ENCODE measurements at regions not wholly inside any gene's neighbourhood (a gene's known extent, or its start where the extent isn't known, plus 50 kb on each side); places are given as distances from the start of the nearest gene placed in this dataset.
"Not testable (repeated sequence)": the region's sequence is repeated elsewhere in the genome, so short reads cannot be mapped to it uniquely, and the experiment has no call there.

- no peak for DNase-seq
Observed at GRCh38 chr12:20097626-20098025, 270.7 kb upstream of the PDE3A start.

- no peak for DNase-seq
Observed at GRCh38 chr12:20099395-20100183, 268.7 kb upstream of the PDE3A start.

DNA sequence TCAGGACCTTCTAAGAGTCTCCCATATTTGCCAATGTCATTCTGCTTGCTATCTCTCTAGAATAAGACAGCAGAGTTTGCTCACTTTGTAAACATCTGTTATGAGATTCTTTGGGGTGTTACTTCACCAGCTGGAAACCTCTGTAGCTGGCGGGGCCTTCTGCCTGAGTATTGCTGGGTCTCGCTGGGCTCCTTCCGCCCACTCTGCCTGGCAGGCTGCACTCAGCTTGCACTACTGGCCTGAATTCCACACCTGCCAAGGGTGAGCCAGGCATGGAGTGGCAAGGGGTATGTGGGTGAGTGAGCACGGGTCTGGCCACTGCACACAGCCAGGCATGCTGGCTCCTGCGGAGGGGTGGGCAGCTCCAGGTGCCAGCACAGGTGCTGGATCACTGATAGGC is 267.3 kb upstream of the PDE3A start:
- DNase-seq, result no peak

DNA sequence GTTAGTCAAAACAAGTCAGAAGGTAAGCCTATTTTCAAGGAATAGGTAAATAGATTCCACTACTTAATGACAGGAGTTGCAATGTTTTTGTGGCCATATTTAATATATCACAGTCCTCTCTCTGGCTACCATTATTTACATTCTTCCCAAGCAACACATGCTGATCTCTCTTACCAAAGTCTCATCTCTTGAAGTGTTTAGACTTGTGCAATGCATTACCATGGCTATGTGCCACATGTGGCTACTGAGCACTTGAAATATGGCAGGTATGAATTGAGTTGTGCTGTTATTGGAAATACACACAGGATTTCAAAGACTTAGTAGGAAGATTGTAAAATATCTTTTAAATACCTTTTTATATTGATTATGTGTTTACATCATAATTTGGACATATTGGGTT is 262.4 kb upstream of the PDE3A start:
- no peak for DNase-seq

DNA sequence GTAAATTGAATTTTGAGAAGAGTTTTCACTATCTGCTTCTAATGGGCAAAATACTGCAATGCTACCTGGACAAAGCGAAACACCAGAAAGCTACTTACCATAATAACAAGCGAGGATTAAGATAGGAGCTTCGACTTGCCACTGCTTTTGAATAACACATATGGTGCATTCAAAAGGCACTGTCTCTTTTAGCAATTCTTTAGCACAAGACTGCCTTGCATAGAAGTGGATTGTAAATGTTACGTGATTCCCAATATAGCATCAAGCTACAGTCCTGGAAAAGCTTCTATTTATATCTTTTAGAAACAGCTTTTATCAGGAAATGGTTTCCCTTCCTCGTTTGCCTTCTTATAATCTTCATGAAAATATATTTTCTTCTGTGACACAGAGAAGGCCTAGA is 258.7 kb upstream of the PDE3A start:
- DNase-seq, result no peak

GRCh38 chr12:20115371-20115770 is 253.0 kb upstream of the PDE3A start:
- not testable (repeated sequence) for DNase-seq

- no peak for DNase-seq
Observed at GRCh38 chr12:20119596-20120402, 248.5 kb upstream of the PDE3A start.

GRCh38 chr12:20120403-20120725 is 248.0 kb upstream of the PDE3A start:
- no peak for DNase-seq

DNA sequence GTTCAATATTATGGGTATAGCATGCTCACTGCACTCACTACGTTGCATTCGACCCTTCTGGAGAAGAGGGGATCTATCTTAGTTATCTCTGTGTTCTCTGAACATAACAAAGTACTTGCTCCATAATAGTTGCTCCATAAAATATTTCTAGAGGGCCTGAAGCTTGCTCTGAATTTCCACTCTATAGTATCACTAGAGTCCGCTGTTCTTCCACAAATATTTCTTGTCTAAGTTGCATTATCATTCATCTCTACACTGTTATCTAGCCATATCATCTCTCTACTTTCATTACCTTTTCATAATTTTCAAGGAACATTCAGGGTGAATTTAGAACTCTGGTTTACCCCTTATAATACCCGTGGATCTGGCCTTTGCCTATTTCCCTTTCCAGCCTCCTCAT is 246.1 kb upstream of the PDE3A start:
- no peak for DNase-seq

DNA sequence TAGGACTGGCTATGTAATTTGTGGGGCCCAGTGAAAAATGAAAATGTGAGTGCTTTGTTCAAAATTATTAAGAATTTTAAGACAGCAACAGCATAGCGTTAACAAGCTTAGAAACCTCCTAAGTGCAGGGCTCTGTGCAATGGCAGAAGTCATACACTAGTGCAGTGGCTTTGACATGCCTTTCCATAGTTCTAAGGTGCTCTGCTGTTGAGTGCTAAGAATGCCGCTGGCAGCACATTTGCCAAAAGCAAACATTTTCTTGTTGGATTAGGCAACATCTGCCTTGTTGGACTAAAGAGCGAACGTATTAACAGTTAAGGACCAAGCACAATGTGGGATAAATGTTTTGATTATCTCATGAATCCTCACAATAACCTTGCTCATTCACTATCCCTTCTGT is 244.9 kb upstream of the PDE3A start:
- no peak for DNase-seq

DNA sequence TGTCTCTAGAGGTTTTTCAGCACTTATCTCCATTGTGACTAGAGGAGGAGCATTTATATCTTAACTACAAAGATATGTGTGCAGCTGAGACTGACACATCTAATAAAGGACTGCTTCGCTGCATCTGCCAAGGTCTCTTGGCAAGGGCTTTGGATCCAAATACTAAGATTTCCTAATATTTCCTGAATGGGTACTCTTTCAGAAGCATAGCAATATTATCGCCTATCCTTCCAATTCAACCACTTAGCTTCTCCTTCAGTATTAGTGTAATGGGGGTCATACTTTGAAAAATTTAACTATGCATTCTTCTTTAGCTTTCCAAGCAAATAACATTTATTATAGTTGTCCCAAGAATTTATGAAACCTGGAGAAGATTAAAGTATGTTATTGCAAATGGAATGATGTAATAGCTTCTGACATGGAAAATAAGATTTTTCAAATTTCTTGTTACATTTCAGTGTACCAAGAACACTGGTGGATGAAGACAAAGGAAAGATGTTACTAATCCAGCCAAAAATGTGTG is 243.0 kb upstream of the PDE3A start:
- no peak for DNase-seq

GRCh38 chr12:20126601-20127000 is 241.7 kb upstream of the PDE3A start:
- DNase-seq, result no peak

- no peak for DNase-seq
Observed at GRCh38 chr12:20127413-20127812, 240.9 kb upstream of the PDE3A start.

- no peak for DNase-seq
Observed at GRCh38 chr12:20128928-20129327, 239.4 kb upstream of the PDE3A start.

GRCh38 chr12:20132818-20133217 is 235.5 kb upstream of the PDE3A start:
- DNase-seq, result no peak

DNA sequence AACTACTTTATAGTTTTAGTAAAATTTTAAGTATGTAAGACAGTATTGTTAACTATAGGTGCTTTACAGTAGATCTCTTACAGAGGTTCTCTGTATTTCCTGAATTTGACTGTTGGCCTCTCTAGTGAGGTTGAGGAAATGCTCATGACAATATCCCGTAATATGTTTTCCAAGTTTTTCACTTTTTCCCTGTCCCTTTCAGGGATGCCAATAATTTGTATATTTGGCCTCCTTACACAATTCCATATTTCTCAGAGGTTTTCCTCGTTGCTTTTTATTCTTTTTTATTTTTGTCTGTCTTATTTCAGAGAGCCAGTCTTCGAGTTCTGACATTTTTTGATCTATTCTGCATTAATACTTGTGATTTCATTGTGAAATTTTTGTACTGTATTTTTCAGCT is 233.7 kb upstream of the PDE3A start:
- DNase-seq, result no peak

DNA sequence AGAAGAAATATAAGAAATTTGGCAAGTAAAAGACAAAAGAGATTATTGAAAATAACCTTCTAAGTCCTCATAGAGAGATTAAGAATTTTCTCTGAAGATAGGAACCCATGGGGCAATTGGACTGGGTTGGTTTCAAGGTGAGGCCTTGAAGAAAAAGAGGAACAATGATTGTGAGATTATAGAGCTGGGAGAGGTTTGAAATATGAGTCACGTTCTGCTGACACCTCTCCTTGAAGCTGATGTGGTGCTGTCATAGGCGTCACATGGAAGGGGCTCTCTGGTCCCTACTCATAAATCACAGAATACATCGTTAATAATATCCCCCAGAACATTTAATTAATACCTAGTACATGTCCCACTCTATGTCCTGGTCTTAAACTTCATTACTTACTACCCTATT is 227.6 kb upstream of the PDE3A start:
- no peak for DNase-seq

DNA sequence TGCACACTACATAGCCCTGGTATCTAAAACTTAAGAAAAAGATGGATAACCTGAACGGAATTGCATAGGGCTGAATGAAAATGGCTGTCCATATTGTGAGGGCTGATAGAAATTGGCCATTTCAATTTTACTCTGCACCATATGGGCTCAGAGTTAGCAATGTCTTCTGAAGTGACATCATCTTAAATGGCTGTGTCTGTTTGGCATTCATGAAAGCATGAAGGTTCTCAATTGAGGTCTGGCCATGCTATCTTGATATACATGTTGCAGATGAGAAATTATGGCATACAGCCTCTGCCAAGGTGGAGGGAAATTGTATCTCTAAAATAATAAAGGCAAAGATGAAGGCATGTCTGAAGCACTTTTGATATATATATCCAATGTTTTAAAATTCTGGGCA is 226.0 kb upstream of the PDE3A start:
- DNase-seq, result no peak

- DNase-seq, result no peak
Observed at GRCh38 chr12:20142956-20143355, 225.4 kb upstream of the PDE3A start.

GRCh38 chr12:20144341-20144740 is 224.0 kb upstream of the PDE3A start:
- DNase-seq, result no peak

GRCh38 chr12:20148241-20148640 is 220.1 kb upstream of the PDE3A start:
- DNase-seq, result no peak

GRCh38 chr12:20150835-20151422 is 217.4 kb upstream of the PDE3A start:
- no peak for DNase-seq

DNA sequence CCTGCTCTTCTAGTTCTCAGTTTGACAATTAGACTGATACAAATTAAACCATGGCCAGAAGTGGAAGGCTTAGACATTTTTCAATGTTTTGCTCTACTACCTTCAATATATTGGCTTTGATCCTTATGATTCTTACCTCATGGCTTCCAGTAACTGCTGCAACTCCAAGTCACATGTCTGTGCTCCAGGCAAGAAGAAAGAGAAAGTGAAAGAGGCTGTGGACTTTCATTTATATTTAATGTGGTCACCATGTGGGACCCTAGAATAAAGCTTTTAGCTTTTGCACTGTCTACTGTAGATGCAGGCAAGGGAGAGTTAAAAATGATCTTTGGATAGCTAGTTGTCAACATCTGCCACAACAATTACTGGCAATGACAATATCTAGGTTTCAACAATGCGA is 214.3 kb upstream of the PDE3A start:
- no peak for DNase-seq

DNA sequence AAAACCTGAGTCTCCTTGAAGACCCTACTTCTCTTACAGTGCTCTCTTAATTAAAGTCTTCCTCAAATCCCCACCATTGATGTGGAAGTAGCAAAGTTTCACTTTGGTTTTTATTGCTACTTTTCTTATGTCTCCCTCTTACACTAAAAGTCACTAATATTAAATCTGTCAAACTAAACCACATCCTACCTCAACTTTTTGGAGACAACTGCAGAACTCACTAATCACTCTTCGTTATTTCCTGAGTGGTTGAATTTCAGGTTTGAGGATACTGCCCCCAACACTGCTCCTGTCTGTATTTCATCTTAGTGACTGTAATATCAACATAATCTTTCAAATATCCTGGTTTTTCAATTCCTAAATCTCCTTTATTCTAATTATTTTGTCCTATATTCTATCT is 213.0 kb upstream of the PDE3A start:
- no peak for DNase-seq
